GM19438 (cell line): ENCODE measurements at regions not wholly inside any gene's neighbourhood (a gene's known extent, or its start where the extent isn't known, plus 50 kb on each side); places are given as distances from the start of the nearest gene placed in this dataset.
A peak's percentile ranks its signal among the peaks of the same experiment; 100 is the strongest.
"Not testable (repeated sequence)": the region's sequence is repeated elsewhere in the genome, so short reads cannot be mapped to it uniquely, and the experiment has no call there.

Source experiments
- ATAC-seq: cut with Tn5 transposase; IDR thresholded peaks from one replicate; pipeline ENCODE4 v1.9.1; 2021; ENCODE audit warnings: low read depth; ENCODE audit not compliant: unreplicated experiment

DNA sequence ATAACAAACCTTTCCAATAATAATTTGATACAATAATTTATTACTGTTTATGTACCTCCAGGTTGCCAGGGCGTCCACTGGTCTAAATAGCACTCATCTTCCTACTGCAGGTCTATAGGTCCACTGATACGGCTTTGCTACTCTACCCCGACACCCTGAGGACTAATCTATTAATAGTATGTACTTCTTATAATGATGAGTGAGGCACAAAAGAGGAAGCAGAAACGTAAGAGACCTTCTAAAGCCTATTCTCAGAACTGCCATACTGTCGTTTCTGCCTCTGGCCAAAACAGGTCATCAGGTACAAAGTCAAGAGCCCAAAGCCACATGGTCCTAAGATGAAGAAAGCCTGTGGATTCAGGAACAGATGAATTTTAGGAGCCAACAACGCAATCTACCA is 163.2 kb upstream of the GRM7 start:
- ATAC-seq, result no peak

- ATAC-seq, result not testable (repeated sequence)
Observed at GRCh38 chr3:6704817-6705216, 156.1 kb upstream of the GRM7 start.

- no peak for ATAC-seq
Observed at GRCh38 chr3:6706777-6707176, 154.1 kb upstream of the GRM7 start.

DNA sequence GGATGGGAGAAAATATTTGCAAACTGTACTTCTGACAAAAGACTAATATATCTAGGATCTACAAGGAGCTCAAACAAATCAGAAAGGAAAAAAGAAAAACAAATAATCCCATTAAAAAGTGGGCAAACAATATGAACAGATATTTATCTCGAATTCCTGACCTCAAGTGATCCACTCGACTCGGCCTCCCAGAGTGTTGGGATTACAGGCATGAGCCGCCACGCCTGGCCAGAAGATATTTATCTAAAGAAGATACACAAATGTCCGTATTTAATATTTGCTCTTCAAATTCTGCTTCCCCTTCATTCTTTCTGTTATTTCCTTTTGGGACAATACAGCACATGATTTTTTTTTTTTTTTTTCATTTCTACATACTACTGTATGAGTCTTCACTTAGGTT is 151.7 kb upstream of the GRM7 start:
- no peak for ATAC-seq

DNA sequence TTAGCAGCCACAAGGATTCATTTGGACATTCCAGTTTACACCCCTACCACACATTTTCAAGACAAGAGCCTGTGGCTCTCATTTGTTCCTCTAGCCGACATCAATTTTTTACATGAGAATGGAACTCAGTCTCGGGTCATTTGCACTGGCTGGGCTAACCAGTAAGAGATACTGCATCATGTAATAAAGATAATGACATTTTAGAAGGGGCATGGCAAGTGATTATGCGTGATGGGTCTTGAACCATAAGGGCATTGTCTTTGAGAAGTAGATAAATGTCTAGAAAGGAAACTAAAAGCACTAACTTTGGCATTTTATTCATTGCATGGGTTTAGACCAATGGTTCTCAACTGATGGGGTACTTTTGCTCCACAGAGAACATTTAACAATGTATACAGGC is 146.0 kb upstream of the GRM7 start:
- no peak for ATAC-seq

- ATAC-seq, result no peak
Observed at GRCh38 chr3:6716420-6716819, 144.5 kb upstream of the GRM7 start.

GRCh38 chr3:6717026-6717943 is 143.6 kb upstream of the GRM7 start:
- ATAC-seq, result peak; percentile 96

GRCh38 chr3:6719999-6720398 is 140.9 kb upstream of the GRM7 start:
- ATAC-seq, result no peak

DNA sequence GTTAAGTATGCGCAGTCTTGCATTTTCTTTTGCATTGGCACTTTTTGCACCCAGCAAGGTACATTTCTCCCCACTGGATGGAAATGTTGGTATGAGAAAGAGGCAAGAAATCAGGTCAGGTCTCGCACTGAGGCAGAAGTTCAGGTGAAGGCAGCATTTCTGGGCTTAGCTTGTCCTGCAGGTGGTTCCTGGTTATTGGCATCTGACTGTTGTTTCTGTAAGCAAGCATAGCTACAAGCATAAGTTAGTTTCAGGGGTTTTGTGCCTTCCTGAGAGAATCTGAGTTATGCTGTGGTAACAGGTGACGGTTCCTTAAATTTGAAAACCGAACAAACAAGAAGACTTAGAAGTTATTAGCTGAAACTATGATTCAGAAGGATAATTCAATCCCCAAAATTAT is 139.4 kb upstream of the GRM7 start:
- no peak for ATAC-seq

DNA sequence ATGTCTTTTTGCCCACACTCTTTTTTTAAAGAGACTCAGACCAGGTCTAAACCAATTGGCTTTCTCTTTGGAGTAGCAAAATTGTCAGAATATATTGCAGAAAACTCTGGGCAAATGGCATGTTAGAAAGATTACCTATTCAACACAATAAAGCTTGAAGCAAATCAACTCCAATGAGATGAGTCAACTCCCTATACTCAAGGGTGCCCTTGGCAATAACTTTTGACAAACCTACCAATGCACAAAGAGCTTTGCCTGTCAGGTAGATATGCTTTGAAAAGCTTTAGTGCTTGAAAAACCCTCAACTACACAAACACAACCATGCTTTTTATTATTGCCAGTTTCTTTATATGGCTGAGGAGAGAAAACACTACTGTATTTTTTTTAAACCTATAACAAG is 137.7 kb upstream of the GRM7 start:
- ATAC-seq, result no peak

DNA sequence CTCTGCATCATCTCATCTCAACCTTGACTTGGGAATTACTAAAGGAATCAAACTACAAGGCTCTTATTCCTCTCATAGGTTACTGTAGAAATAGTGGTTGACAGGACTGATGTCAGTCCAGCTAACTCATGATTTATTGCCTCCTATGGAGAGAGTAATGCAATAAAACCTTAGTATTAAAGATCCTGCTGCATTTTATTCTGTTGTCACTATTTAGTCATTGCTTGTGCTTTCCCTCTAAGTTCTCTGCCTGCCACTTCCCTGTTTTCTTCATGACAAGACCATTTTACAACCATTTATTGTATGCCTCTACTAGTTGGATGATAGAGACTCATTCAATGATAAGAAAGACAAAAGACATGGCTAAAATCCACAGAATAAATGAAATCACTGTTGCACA is 134.1 kb upstream of the GRM7 start:
- no peak for ATAC-seq

GRCh38 chr3:6732807-6733206 is 128.1 kb upstream of the GRM7 start:
- no peak for ATAC-seq

- ATAC-seq, result no peak
Observed at GRCh38 chr3:6733699-6734394, 127.1 kb upstream of the GRM7 start.

DNA sequence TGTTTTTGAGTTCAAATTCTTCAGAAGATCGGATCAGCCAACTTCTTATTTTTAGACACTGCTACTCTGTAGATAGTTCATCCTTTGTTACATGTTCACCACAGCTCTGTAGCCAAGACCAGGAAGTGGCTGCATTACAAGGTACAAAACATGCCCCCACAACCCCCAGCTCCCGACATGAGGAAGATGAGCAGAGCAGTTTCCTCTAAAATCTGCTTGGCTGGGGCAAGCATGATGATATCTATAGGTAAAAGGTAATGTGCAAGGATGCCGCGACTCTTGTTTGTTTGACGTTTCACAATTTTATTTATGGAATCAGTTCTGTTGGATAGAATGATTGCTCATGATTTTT is 126.5 kb upstream of the GRM7 start:
- no peak for ATAC-seq

DNA sequence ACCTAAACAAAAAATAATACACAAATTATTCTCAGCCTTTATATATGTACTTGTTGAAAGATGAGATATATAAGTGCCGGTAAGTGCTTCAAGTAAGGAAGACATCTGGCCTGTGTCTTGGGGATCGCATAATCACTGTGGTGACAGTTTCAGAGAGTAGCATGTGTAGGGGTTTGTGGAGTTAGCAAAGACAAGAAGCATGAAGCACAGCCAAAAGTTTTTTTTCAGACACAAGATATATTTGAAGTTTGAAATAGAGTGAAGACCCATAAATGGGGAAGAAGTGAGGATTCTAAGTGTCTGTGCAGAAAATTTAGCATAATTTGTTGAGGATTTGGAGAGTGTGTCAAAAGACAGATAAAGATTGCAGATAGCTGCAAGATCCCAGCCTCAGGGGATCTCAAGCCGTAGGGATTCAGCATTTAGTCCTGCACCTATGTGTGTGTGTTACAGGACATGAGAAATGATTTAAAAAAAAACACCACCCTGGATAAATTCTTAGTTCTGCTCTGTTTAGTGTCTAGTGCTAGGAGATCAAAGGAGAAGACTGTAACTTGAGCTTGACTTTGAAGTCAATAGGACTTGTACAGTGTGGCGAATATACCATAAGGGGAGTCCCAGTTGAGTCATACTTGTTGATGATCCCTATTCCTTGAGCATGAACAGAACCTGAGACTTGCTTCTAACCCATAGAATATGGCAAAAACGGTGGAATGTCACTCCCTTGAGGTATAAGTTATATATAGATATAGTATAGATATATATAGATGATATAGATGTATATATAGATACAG is 123.9 kb upstream of the GRM7 start:
- no peak for ATAC-seq

GRCh38 chr3:6737630-6738029 is 123.3 kb upstream of the GRM7 start:
- ATAC-seq, result no peak

DNA sequence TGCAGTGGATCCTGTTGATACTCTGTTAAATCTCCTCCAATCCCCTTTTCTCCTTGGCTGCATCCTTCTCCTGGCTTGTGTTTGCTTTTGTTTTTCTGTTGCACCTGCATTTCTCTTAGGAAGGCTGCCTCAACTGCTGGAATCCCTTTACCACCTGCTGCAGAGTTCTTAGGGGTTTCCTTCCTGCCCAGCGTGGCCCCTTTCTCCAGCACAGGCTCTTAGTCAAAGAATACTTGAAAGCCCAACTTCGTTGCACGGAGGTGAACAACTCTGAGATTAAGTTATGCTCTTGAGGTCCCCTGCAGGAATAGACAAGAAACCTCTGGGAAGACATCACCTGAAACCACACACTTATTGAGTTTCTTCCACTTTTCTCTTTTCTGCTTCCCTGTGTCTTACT is 121.6 kb upstream of the GRM7 start:
- ATAC-seq, result no peak

- ATAC-seq, result no peak
Observed at GRCh38 chr3:6743067-6743720, 117.7 kb upstream of the GRM7 start.

DNA sequence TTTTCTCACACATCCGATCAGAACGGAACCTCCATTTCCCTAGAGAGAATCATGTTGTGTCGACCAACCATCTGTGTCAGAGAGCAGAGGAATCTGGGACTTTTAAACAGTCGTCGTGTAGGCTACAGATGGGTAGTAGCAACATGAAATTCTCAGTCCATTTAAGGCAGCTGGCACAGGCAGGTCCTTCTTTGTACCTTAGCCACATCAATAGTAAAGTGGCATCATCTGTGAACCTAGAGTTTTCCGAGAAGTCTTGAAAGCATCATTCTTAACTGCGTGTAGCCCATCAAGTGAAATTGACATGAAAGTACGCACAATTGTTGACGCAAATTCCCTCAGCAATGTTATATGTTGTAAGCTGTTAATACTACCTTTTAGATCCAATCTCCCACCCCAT is 114.5 kb upstream of the GRM7 start:
- ATAC-seq, result no peak

DNA sequence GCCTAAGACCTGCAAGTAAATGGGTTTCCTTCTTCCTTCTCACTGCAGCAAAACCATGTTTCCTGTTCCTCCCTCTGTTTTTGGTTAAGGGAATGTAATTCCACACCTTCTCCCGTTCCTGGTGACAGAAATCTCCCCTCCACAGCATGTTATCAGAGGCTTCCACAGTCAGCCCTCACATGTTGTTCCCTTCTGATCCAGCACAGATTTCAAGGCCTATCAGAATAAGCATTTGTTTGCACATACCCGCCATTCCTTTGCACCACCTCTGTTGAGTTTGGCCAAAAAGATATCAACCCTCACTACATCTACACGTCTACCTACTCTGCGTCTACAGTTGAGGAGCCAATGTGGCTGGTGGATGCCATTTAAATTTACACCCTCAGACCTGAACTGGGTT is 113.9 kb upstream of the GRM7 start:
- no peak for ATAC-seq

DNA sequence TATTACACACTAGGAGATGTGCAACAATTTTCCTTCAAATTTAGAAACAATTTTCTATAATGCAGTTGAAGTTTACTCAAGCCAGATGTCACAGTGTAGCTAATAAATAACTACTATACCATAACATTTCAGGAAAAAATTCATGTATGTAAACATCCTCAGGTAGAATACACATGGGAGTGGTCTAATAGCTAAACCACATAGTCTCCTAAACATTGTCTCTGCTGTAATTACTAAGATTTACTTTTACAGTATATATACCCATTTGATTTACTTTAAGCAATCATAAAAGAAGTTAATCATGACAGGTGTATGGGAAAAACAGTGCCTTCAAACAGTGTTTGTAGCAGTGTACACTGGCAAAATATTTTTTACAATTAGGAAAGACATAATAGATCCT is 110.1 kb upstream of the GRM7 start:
- ATAC-seq, result no peak
